Neural cell (in vitro differentiated cells): ENCODE measurements at regions not wholly inside any gene's neighbourhood (a gene's known extent, or its start where the extent isn't known, plus 50 kb on each side); places are given as distances from the start of the nearest gene placed in this dataset.

ENCODE experiments used
- CTCF ChIP-seq: fragments of 450-650 bp; IDR thresholded peaks from 2 replicates; pipeline ENCODE4 v1.5.1; 2014; ENCODE audit warnings: antibody characterized with exemption, mild to moderate bottlenecking, moderate library complexity; ENCODE audit not compliant: poor library complexity, severe bottlenecking
- EZH2 ChIP-seq: fragments of 200-600, 300-800 bp; shearing (Covaris generic), sonication (generic); IDR thresholded peaks from 2 replicates; pipeline ENCODE4 v1.6.1; 2014; ENCODE audit warnings: antibody characterized with exemption, low read length, borderline replicate concordance, mild to moderate bottlenecking; ENCODE audit not compliant: insufficient read depth, poor library complexity, severe bottlenecking

GRCh38 chr6:40889137-40889832 lies 149.7 kb downstream of the UNC5CL start:
- TF ChIP-seq CTCF, result no peak
- no peak for TF ChIP-seq EZH2
